WI38 (cell line): ENCODE measurements at regions not wholly inside any gene's neighbourhood (a gene's known extent, or its start where the extent isn't known, plus 50 kb on each side); places are given as distances from the start of the nearest gene placed in this dataset.

Experiments
- H3K4me3 ChIP-seq: 2 replicates; pipeline ENCODE4 v1.5.1; 2011; ENCODE audit warnings: low read depth, mild to moderate bottlenecking, control low read depth, low read length
- CTCF ChIP-seq: IDR thresholded peaks from 2 replicates; pipeline ENCODE4 v1.5.1; 2012; ENCODE audit warnings: low read depth, mild to moderate bottlenecking, control low read depth, low read length

GRCh38 chr20:39225978-39226377 lies 263.8 kb downstream of the DHX35 start:
- no peak overlapping the region for H3K4me3 ChIP-seq
- TF ChIP-seq CTCF: no peak

- no peak for TF ChIP-seq CTCF
- H3K4me3 ChIP-seq: no peak overlapping the region
Measured at GRCh38 chr20:39225536-39225935, 263.4 kb downstream of the DHX35 start.

GRCh38 chr20:39222101-39222500 lies 260.0 kb downstream of the DHX35 start:
- H3K4me3 ChIP-seq: no peak overlapping the region
- no peak for TF ChIP-seq CTCF

DNA sequence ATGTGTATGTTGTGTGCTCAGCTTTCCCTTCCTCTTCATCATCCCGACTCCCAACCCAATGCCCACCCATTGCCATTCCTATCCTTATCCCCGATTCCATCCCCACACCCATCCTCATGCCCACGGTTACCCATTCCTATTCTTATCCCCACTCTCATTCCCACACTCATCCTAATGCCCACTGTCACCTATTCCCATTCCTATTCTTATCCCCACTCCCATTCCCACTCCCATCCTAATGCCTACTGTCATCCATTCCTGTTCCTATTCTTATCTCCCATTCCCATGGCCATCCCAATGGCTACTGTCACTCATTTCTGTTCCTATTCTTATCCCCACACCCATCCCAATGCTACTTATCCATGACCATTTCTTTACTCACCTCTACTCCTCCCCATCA lies 254.1 kb downstream of the DHX35 start:
- H3K4me3 ChIP-seq: no peak overlapping the region
- no peak for TF ChIP-seq CTCF

DNA sequence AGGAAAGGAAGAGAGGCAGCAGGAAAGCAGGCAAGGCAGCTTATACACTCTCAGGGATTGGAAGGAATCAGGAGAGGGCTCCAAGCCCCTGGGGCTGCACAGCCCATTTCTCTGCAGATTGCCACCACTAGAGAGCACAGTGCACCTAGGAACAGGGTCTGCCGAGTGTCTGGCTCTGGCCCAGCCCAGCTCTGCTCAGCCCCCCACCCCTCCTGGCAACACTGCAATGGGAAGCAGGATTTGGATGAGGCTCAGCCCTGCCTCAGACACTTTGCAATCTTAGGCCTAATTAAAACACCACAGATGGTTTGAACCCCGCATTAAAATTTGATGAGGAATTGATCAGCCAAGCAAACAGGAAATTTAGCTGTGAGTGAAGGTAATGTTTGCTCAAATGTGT lies 252.7 kb downstream of the DHX35 start:
- no peak for TF ChIP-seq CTCF
- H3K4me3 ChIP-seq: no peak overlapping the region

DNA sequence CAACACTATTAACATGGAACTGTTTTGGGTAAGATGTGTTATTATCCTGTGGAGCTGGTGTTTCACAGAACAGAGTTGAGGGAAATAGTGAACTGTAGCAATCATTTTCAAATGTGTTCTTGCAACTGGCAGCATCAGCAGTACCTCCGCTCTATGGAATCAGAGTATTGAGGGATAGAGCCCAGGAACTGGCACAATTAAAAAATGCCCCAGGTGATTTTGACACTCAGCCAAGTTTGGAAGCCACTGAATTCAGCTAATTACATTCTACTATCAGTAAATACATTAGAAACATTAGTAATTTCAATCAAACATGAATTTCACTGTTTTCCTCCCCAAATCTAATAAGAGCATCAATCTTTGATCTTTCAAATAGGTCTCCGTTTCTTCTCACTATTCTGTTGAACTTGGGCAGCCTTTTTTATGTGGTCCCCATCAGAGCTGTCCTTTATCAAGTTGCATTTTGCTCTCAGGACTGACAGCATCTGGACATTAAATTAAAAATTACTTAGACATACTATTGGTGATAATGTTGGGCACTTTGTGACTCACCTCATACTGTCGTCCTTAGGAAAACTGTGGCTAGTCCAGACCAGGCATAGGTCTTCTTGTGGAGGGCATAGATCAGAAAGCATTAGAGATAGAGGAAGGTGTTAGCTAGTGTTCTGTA lies 251.5 kb downstream of the DHX35 start:
- no peak overlapping the region for H3K4me3 ChIP-seq
- TF ChIP-seq CTCF: no peak

DNA sequence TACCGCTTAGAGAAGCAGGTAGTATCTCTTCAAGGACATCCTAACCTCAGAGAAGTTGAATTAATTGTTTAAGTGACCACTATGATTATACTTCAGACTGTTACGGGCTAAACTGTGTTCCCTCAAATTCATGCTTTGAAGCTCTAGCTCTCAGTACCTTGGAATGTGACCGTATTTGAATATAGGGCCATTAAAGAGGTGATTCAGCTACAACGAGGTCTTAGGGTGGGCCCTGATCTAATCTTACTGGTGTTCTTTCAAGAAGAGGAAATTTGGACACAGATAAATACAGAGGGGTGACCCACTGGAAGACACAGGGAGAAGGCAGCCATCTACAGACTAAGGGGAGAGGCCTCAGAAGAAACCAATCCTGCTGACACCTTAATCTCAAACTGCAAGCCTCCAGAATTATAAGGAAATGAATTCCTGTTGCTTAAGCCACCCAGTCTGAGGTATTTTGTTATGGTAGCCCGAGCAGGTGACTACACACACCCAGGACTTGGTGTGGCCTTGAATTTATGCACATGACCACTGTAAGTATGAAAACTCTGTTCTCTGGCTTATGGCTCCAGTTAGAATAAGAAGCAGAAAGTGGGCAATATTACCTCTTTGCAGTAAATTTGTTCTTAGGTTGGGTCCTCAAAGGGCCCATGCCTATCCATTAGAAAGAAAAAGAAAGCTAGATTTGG lies 249.1 kb downstream of the DHX35 start:
- no peak overlapping the region for H3K4me3 ChIP-seq
- no peak for TF ChIP-seq CTCF
